ENCODE measurements at regions not wholly inside any gene's neighbourhood (a gene's known extent, or its start where the extent isn't known, plus 50 kb on each side); places are given as distances from the start of the nearest gene placed in this dataset.

DNA sequence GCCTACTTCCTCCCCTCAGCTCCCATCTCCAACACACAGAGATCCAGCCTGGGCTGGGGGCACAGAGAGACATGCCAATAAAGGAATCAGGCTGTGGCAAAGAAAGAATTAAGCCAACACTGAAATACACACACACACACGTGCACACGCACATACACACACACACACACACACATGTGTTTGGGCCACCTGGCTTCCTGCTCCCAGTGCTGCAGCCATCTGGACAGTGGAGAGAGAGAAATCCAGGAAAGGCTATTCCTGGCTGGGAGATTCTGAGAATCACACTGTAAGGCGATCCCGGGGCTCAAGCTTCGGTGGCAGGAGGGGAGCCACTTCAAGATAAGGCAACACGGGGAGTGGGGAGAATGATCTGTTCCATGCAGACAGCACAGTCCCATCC, 72.4 kb downstream of the NOG start:
- TF ChIP-seq SUZ12 (IDR thresholded peaks at IDR 0.05; ENCODE audit: extremely low read depth, insufficient read depth, insufficient read length) (no peak), YY1 (IDR thresholded peaks at IDR 0.05; ENCODE audit: insufficient read depth, insufficient read length) (no peak)

Data from NT2/D1 (cell line).